ENCODE measurements at regions not wholly inside any gene's neighbourhood (a gene's known extent, or its start where the extent isn't known, plus 50 kb on each side); places are given as distances from the start of the nearest gene placed in this dataset.

DNA sequence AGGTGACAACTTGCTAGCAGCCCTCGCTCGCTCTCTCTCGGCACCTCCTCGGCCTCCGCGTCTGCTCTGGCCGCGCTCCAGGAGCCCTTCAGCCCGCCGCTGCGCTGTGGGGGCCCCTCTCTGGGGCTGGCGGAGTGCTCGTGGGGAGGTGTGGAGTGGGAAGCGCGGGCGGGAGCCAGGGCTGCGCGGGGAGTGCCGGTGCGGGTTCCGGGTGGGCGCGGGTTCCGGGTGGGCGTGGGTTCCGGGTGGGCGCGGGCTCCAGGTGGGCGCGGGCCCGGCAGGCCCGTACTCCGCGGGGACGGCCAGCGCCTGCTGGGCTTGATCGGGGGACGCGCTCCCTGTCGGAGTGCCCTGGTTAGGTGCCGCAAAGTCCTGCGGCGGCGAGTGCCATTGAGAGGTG lies 384.3 kb downstream of the GPM6A start:
- TF ChIP-seq CTCF (IDR thresholded peaks at IDR 0.05) (no peak), POLR2A (IDR thresholded peaks at IDR 0.05) (no peak)

Data from adrenal gland (tissue), 5 donors.